Neural cell (in vitro differentiated cells): ENCODE measurements at regions not wholly inside any gene's neighbourhood (a gene's known extent, or its start where the extent isn't known, plus 50 kb on each side); places are given as distances from the start of the nearest gene placed in this dataset.

ENCODE experiments used
- EZH2 ChIP-seq: fragments of 200-600, 300-800 bp; shearing (Covaris generic), sonication (generic); IDR thresholded peaks from 2 replicates; pipeline ENCODE4 v1.6.1; 2014; ENCODE audit warnings: antibody characterized with exemption, low read length, borderline replicate concordance, mild to moderate bottlenecking; ENCODE audit not compliant: insufficient read depth, poor library complexity, severe bottlenecking
- MXI1 ChIP-seq: fragments of 450-650 bp; conservative IDR thresholded peaks from 2 replicates; pipeline ENCODE4 v1.6.1; 2014; ENCODE audit warnings: antibody characterized with exemption, mild to moderate bottlenecking; ENCODE audit not compliant: poor library complexity, severe bottlenecking
- RAD21 ChIP-seq: fragments of 450-650 bp; conservative IDR thresholded peaks from 2 replicates; pipeline ENCODE4 v1.6.1; 2014; ENCODE audit warnings: antibody characterized with exemption, mild to moderate bottlenecking, moderate library complexity
- SMC3 ChIP-seq: fragments of 450-650 bp; conservative IDR thresholded peaks from 2 replicates; pipeline ENCODE4 v1.6.1; 2014; ENCODE audit warnings: antibody characterized with exemption, mild to moderate bottlenecking, moderate library complexity; ENCODE audit not compliant: poor library complexity
- TAF1 ChIP-seq: IDR thresholded peaks from 2 replicates; pipeline ENCODE4 v1.6.1; 2012; ENCODE audit warnings: low read depth
- TF ChIP-seq, protein P1 (sequence below): fragments of 450-650 bp; IDR thresholded peaks from 2 replicates; pipeline ENCODE4 v1.5.1; 2014; ENCODE audit warnings: antibody characterized with exemption, mild to moderate bottlenecking, moderate library complexity; ENCODE audit not compliant: poor library complexity, severe bottlenecking

DNA sequence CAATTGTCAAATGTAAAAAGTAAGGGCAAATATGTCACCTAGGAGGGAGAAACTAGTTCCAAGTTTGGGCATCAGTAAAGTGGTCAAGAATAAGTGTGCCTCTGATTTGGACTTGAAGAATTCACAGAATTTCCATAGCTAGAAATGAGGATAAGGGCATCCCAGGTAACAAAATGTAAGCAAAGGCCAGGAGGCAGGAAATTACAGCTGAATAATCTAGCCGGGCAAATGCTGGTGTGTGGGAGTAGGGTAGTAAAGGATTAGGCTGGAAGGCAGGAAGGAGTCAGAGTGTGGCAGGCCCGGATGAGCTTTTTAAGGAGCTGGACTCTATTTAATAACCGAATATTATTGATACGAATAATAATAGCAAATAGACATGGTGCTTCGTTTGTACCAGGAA, 144.9 kb upstream of the EGFLAM start:
- TF ChIP-seq, protein P1, sequence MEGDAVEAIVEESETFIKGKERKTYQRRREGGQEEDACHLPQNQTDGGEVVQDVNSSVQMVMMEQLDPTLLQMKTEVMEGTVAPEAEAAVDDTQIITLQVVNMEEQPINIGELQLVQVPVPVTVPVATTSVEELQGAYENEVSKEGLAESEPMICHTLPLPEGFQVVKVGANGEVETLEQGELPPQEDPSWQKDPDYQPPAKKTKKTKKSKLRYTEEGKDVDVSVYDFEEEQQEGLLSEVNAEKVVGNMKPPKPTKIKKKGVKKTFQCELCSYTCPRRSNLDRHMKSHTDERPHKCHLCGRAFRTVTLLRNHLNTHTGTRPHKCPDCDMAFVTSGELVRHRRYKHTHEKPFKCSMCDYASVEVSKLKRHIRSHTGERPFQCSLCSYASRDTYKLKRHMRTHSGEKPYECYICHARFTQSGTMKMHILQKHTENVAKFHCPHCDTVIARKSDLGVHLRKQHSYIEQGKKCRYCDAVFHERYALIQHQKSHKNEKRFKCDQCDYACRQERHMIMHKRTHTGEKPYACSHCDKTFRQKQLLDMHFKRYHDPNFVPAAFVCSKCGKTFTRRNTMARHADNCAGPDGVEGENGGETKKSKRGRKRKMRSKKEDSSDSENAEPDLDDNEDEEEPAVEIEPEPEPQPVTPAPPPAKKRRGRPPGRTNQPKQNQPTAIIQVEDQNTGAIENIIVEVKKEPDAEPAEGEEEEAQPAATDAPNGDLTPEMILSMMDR = no peak
- TF ChIP-seq MXI1 (no peak), RAD21 (no peak), EZH2 (no peak), TAF1 (no peak), SMC3 (no peak)
